Nephron (organoid): ENCODE measurements at regions not wholly inside any gene's neighbourhood (a gene's known extent, or its start where the extent isn't known, plus 50 kb on each side); places are given as distances from the start of the nearest gene placed in this dataset.
"Not testable (repeated sequence)": the region's sequence is repeated elsewhere in the genome, so short reads cannot be mapped to it uniquely, and the experiment has no call there.

ENCODE experiments used
- H3K27ac Mint-ChIP-seq, 3 experiments: 2 replicates each; pipeline ENCODE4 v1.8.0; 2020; ENCODE audit warnings: mixed read lengths in 3 of 3, mild to moderate bottlenecking in 2 of 3, moderate library complexity in 1 of 3
- H3K27me3 Mint-ChIP-seq: 2 replicates; pipeline ENCODE4 v1.8.0; 2021; ENCODE audit warnings: low read depth, mild to moderate bottlenecking, moderate library complexity, mixed read lengths
- H3K36me3 Mint-ChIP-seq: 2 replicates; pipeline ENCODE4 v1.8.0; 2020; ENCODE audit warnings: low read depth, mixed read lengths
- H3K4me1 Mint-ChIP-seq: 2 replicates; pipeline ENCODE4 v1.8.0; 2020; ENCODE audit warnings: mixed read lengths
- H3K4me3 Mint-ChIP-seq, 3 experiments: 2 replicates each; pipeline ENCODE4 v1.8.0; 2020; ENCODE audit warnings: mild to moderate bottlenecking in 3 of 3, mixed read lengths in 3 of 3, moderate library complexity in 2 of 3
- H3K9me3 Mint-ChIP-seq: 2 replicates; pipeline ENCODE4 v1.8.0; 2020; ENCODE audit warnings: mixed read lengths

- peaks cover 49% of the 10 kb centered on the region for H3K9me3 Mint-ChIP-seq
- not testable (repeated sequence) for H3K27me3 Mint-ChIP-seq, H3K4me1 Mint-ChIP-seq, H3K4me3 Mint-ChIP-seq, H3K27ac Mint-ChIP-seq
- H3K36me3 Mint-ChIP-seq: peaks cover 23% of the 10 kb centered on the region
Measured at GRCh38 chr21:10325546-10325945, 195.8 kb upstream of the TPTE start.

GRCh38 chr21:10326146-10326545 lies 195.2 kb upstream of the TPTE start:
- H3K27me3 Mint-ChIP-seq, H3K4me1 Mint-ChIP-seq: not testable (repeated sequence)
- peaks cover 55% of the 10 kb centered on the region for H3K9me3 Mint-ChIP-seq

DNA sequence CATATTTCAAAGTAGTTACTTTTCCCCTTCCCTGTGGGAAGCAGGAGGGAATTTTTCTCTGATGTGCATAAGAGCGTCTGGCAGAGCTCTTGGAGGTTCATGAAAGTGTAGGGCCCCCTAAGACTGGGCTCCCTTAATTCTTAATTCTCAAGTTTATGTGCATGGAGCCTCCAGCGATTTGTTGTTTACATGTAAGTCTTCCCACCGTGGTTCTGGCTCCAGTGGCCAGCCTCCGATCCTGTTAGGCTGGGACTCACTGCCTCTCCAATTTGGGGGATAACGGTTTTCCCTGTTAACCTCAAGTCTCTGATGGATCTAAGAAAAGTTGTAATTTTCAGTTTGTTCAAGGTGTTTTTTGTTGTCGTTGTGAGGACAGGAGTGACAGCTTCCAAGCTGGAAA lies 192.7 kb upstream of the TPTE start:
- H3K9me3 Mint-ChIP-seq: peaks cover 73% of the 10 kb centered on the region
- H3K27me3 Mint-ChIP-seq, H3K4me1 Mint-ChIP-seq, H3K4me3 Mint-ChIP-seq, H3K27ac Mint-ChIP-seq: not testable (repeated sequence)
- peaks cover 28% of the 10 kb centered on the region for H3K36me3 Mint-ChIP-seq

More at GRCh38 chr21:10326146-10326545, 195.2 kb upstream of the TPTE start:
- H3K36me3 Mint-ChIP-seq: peaks cover 28% of the 10 kb centered on the region
- not testable (repeated sequence) for H3K4me3 Mint-ChIP-seq, H3K27ac Mint-ChIP-seq

DNA sequence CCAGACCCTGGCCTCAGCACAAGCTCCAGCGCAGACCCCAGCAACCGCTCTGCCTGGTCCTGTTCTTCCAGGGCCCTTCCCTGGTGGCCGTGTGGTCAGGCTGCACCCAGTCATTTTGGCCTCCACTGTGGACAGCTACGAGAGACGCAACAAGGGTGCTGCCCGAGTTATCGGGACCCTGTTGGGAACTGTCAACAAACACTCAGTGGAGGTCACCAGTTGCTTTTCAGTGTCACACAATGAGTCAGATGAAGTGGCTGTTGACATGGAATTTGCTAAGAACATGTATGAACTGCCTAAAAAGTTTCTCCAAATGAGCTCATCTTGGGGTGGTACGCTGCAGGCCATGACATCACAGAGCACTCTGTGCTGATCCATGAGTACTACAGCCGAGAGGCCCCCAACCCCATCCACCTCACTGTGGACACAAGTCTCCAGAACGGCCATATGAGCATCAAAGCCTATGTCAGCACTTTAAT lies 190.7 kb upstream of the TPTE start:
- H3K27ac Mint-ChIP-seq, H3K4me1 Mint-ChIP-seq, H3K27me3 Mint-ChIP-seq, H3K4me3 Mint-ChIP-seq: not testable (repeated sequence)
- Mint-ChIP-seq H3K36me3 (peaks cover 28% of the 10 kb centered on the region), H3K9me3 (peaks cover 75% of the 10 kb centered on the region)

DNA sequence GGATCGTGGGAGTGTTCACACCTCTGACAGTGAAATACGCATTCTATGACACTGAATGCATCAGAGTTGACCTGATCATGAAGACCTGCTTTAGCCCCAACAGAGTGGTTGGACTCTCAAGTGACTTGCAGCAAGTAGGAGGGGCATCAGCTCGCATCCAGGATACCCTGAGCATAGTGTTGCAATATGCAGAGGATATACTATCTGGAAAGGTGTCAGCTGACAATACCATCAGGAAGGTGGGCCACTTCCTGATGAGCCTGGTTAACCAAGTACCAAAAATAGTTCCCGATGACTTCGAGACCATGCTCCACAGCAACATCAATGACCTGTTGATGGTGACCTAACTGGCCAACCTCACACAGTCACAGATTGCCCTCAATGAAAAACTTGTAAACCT lies 190.2 kb upstream of the TPTE start:
- H3K27ac Mint-ChIP-seq, H3K4me1 Mint-ChIP-seq, H3K4me3 Mint-ChIP-seq, H3K27me3 Mint-ChIP-seq: not testable (repeated sequence)
- Mint-ChIP-seq H3K36me3 (peaks cover 28% of the 10 kb centered on the region), H3K9me3 (peaks cover 73% of the 10 kb centered on the region)

DNA sequence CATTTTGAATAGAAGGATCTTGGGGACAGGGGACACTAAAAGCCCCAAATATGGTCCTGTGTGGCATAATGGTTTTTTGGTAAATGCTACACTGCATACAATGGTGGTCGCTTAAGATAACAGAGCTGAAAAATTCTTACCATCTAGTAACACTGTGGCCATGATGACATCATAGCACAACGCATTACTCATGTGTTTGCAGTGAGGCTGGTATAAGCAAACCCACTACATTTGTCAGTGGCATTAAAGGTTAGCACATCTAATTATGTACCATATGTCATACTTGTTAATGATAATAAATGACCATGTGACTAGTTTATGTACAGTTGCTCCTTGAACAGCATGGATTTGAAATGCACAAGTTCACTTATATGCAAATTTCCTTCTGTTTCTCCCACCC lies 188.4 kb upstream of the TPTE start:
- not testable (repeated sequence) for H3K27ac Mint-ChIP-seq, H3K4me3 Mint-ChIP-seq, H3K4me1 Mint-ChIP-seq, H3K27me3 Mint-ChIP-seq
- peaks cover 18% of the 10 kb centered on the region for H3K36me3 Mint-ChIP-seq
- peaks cover 70% of the 10 kb centered on the region for H3K9me3 Mint-ChIP-seq

- peaks cover 69% of the 10 kb centered on the region for H3K9me3 Mint-ChIP-seq
- not testable (repeated sequence) for H3K4me3 Mint-ChIP-seq, H3K4me1 Mint-ChIP-seq, H3K27me3 Mint-ChIP-seq, H3K27ac Mint-ChIP-seq
- peaks cover 11% of the 10 kb centered on the region for H3K36me3 Mint-ChIP-seq
Measured at GRCh38 chr21:10334391-10334790, 187.0 kb upstream of the TPTE start.

- H3K27me3 Mint-ChIP-seq, H3K27ac Mint-ChIP-seq, H3K4me3 Mint-ChIP-seq, H3K4me1 Mint-ChIP-seq: not testable (repeated sequence)
- H3K9me3 Mint-ChIP-seq: peaks cover 62% of the 10 kb centered on the region
- H3K36me3 Mint-ChIP-seq: peaks cover 19% of the 10 kb centered on the region
Measured at GRCh38 chr21:10342261-10342956, 179.0 kb upstream of the TPTE start.

GRCh38 chr21:10343146-10343935 lies 178.0 kb upstream of the TPTE start:
- not testable (repeated sequence) for H3K27me3 Mint-ChIP-seq, H3K27ac Mint-ChIP-seq, H3K4me1 Mint-ChIP-seq, H3K4me3 Mint-ChIP-seq
- H3K9me3 Mint-ChIP-seq: peaks cover 61% of the 10 kb centered on the region
- peaks cover 19% of the 10 kb centered on the region for H3K36me3 Mint-ChIP-seq

- peaks cover 22% of the 10 kb centered on the region for H3K36me3 Mint-ChIP-seq
- H3K4me1 Mint-ChIP-seq, H3K27ac Mint-ChIP-seq, H3K27me3 Mint-ChIP-seq, H3K4me3 Mint-ChIP-seq: not testable (repeated sequence)
- peaks cover 62% of the 10 kb centered on the region for H3K9me3 Mint-ChIP-seq
Measured at GRCh38 chr21:10344266-10344665, 177.1 kb upstream of the TPTE start.

DNA sequence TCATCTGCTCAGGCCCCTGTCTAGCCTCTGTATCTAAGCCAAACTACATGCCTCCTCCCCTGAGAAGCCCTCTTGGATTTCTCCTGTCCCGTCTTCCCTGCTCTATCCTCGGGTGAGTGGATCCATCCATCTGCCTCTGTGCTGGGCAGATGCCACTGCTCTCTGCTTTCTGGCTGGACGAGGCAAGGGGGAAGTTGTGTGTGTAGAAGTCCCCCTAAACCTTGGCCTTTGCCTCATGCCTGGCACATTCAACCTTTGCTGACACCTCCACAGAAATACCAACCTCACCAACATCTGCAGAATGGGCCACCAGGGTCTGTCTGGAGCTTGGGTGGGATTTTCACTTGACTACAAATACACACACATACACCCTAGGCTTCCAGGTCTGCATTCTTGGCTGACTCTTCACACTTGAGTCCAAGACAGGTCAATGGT lies 176.2 kb upstream of the TPTE start:
- H3K27me3 Mint-ChIP-seq, H3K27ac Mint-ChIP-seq, H3K4me3 Mint-ChIP-seq, H3K4me1 Mint-ChIP-seq: not testable (repeated sequence)
- peaks cover 22% of the 10 kb centered on the region for H3K36me3 Mint-ChIP-seq
- peaks cover 58% of the 10 kb centered on the region for H3K9me3 Mint-ChIP-seq

GRCh38 chr21:10346249-10346648 lies 175.1 kb upstream of the TPTE start:
- not testable (repeated sequence) for H3K4me1 Mint-ChIP-seq

GRCh38 chr21:10346933-10347615 lies 174.3 kb upstream of the TPTE start:
- H3K4me3 Mint-ChIP-seq, H3K4me1 Mint-ChIP-seq, H3K27ac Mint-ChIP-seq, H3K27me3 Mint-ChIP-seq: not testable (repeated sequence)
- Mint-ChIP-seq H3K36me3 (peaks cover 22% of the 10 kb centered on the region), H3K9me3 (peaks cover 57% of the 10 kb centered on the region)

More at GRCh38 chr21:10346249-10346648, 175.1 kb upstream of the TPTE start:
- Mint-ChIP-seq H3K36me3 (peaks cover 22% of the 10 kb centered on the region), H3K9me3 (peaks cover 57% of the 10 kb centered on the region)
- H3K27me3 Mint-ChIP-seq, H3K4me3 Mint-ChIP-seq, H3K27ac Mint-ChIP-seq: not testable (repeated sequence)

DNA sequence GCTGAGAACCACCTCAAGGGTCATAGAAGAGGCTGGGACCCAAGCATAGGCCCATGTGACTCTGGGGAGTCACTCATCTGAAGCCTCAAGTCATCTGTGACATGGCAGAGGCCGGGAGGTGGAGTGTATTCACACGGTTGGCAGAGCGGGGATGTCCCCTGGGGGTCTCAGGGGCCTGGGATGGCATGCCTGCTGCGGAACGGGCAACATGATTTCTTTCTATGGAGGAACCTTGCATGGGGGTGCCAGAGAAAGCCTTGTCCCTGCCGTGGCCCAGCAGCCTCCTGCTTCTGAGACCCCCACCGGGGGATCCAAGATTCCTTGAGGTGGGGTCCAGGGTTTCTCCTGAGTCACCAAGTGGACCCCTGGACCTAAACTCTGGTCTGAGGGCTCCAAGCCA lies 173.7 kb upstream of the TPTE start:
- H3K27me3 Mint-ChIP-seq, H3K4me3 Mint-ChIP-seq, H3K4me1 Mint-ChIP-seq, H3K27ac Mint-ChIP-seq: not testable (repeated sequence)
- peaks cover 63% of the 10 kb centered on the region for H3K9me3 Mint-ChIP-seq
- H3K36me3 Mint-ChIP-seq: peaks cover 22% of the 10 kb centered on the region

DNA sequence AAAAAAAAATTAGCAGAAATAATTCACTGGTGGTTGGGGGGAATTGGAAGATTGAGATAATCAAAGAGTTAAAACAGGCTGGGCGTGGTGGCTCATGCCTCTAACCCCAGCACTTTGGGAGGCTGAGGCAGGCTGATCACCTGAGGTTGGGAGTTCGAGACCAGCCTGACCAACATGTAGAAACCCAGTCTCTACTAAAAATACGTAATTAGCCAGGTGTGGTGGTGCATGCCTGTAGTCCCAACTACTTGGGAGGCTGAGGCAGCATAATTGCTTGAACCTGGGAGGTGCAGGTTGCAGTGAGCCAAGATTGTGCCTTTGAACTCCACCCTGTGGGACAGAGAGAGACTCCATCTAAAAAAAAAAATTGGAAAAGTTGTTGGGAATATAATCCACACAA lies 173.2 kb upstream of the TPTE start:
- H3K4me1 Mint-ChIP-seq, H3K4me3 Mint-ChIP-seq, H3K27ac Mint-ChIP-seq, H3K27me3 Mint-ChIP-seq: not testable (repeated sequence)
- Mint-ChIP-seq H3K36me3 (peaks cover 22% of the 10 kb centered on the region), H3K9me3 (peaks cover 68% of the 10 kb centered on the region)
